OCI-LY7 (cell line): ENCODE measurements at regions not wholly inside any gene's neighbourhood (a gene's known extent, or its start where the extent isn't known, plus 50 kb on each side); places are given as distances from the start of the nearest gene placed in this dataset.

Experiments used
- BruUV-seq: library from RNA; stranded (reverse); fragments of 400-500 nt; replicated peaks from 2 replicates; lab custom pipeline; 2021; lab: Mats Ljungman, UMichigan
- CTCF ChIA-PET: fragments of 300-600 bp; sonication (Branson Sonifier 250); formaldehyde crosslinking; loops from one replicate; lab custom pipeline; 2022; ENCODE audit warnings: antibody characterized with exemption; ENCODE audit not compliant: unreplicated experiment; lab: Charles Lee
- POLR2A ChIA-PET: fragments of 300-600 bp; sonication (Branson Sonifier 250); formaldehyde crosslinking; loops from one replicate; lab custom pipeline; 2022; ENCODE audit warnings: antibody characterized with exemption; lab: Charles Lee
- DNase-seq: peaks from one replicate; pipeline ENCODE4 v3.0.0-alpha.2; 2015; ENCODE audit warnings: low spot score
- H2AFZ ChIP-seq: fragments of 200-600 bp; sonication (generic), shearing (Covaris generic); 2 replicates; pipeline ENCODE4 v1.6.1; 2014; ENCODE audit warnings: mild to moderate bottlenecking, antibody characterized with exemption, low read length, moderate library complexity
- H3K27ac ChIP-seq: fragments of 200-600 bp; sonication (generic); 2 replicates; pipeline ENCODE4 v1.5.1; 2014; ENCODE audit warnings: mixed run types, low read depth, mild to moderate bottlenecking, moderate library complexity, low read length, inconsistent platforms; ENCODE audit not compliant: poor library complexity, severe bottlenecking
- H3K36me3 ChIP-seq: fragments of 200-600 bp; sonication (generic); 2 replicates; pipeline ENCODE4 v1.6.1; 2014; ENCODE audit warnings: mild to moderate bottlenecking, antibody characterized with exemption, low read length, moderate library complexity, mixed read lengths; ENCODE audit not compliant: insufficient read depth
- H3K4me1 ChIP-seq: fragments of 200-600 bp; sonication (generic); 2 replicates; pipeline ENCODE4 v1.5.1; 2014; ENCODE audit warnings: mild to moderate bottlenecking, low read length; ENCODE audit not compliant: insufficient read depth, poor library complexity, severe bottlenecking
- H3K4me2 ChIP-seq: fragments of 200-600 bp; sonication (generic); 2 replicates; pipeline ENCODE4 v1.6.1; 2014; ENCODE audit warnings: mild to moderate bottlenecking, low read length
- H3K4me3 ChIP-seq: fragments of 200-600 bp; sonication (generic); 2 replicates; pipeline ENCODE4 v1.5.1; 2014; ENCODE audit warnings: mild to moderate bottlenecking, low read depth, low read length; ENCODE audit not compliant: poor library complexity, severe bottlenecking
- H3K79me2 ChIP-seq: fragments of 200-600 bp; sonication (generic); 2 replicates; pipeline ENCODE4 v1.6.1; 2016; ENCODE audit warnings: low read depth, mild to moderate bottlenecking, low read length, moderate library complexity, mixed read lengths; ENCODE audit not compliant: insufficient read depth
- H3K9me2 ChIP-seq: fragments of 200-600 bp; sonication (generic); 2 replicates; pipeline ENCODE4 v1.6.1; 2016; ENCODE audit warnings: mild to moderate bottlenecking, low read length, mixed read lengths; ENCODE audit not compliant: insufficient read depth
- H3K9me3 ChIP-seq: fragments of 200-600 bp; sonication (generic); 2 replicates; pipeline ENCODE4 v1.6.1; 2014; ENCODE audit warnings: mild to moderate bottlenecking, mixed run types, low read length, mixed read lengths
- H4K20me1 ChIP-seq: fragments of 200-600 bp; sonication (generic); 2 replicates; pipeline ENCODE4 v1.6.1; 2014; ENCODE audit warnings: mild to moderate bottlenecking, antibody characterized with exemption, low read length, moderate library complexity, mixed read lengths; ENCODE audit not compliant: insufficient read depth
- EZH2phosphoT487 ChIP-seq: fragments of 200-600 bp; sonication (generic); IDR thresholded peaks from 2 replicates; pipeline ENCODE4 v1.6.1; 2018; ENCODE audit warnings: low read depth, borderline replicate concordance, mild to moderate bottlenecking, mixed run types, antibody characterized with exemption, low read length, moderate library complexity, mixed read lengths
- intact Hi-C: fragments of 100-400 bp; cut with micrococcal nuclease; formaldehyde crosslinking; loops from one replicate; pipeline ENCODE4 v1.10.0; 2022; ENCODE audit not compliant: unreplicated experiment
- TF ChIP-seq, protein P1 (sequence below): fragments of 200-600 bp; sonication (generic); conservative IDR thresholded peaks from 2 replicates; pipeline ENCODE4 v1.5.1; 2014; ENCODE audit warnings: mild to moderate bottlenecking, antibody characterized with exemption, low read length, moderate library complexity, mixed read lengths

DNA sequence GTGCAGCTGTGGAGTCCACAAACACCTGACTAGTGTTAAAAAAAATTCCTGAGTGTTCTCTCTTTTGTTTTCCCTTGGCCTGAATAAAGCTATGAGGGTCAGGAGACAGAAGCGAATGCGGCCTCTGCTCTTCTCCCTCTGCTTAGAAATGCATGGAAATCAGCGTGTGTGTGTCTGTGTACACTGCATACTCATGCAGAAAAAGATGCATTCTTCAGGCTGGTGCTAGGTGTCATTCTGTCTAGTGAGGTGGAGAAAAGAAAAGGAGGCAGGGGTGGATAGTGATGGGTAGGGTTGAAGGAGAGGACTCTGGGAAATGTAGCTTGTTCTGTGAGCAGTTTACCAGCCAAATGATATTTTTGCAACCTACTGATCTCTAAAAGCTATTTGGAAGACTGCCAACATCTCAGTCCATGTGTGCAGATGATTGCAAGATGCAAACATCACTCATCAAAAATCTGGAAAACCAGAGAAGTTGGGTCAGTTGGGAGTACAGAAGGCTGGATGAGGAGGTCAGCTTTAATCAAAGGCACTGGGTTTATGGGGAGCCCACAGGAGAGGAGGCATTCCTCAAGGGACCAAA lies 177.7 kb downstream of the INSIG2 start:
- no peak for DNase-seq
- ChIA-PET POLR2A (no interaction called here), CTCF (no interaction called here)
- no peaks in the 10 kb centered on the region for H4K20me1 ChIP-seq
- H3K79me2 ChIP-seq = no peaks in the 10 kb centered on the region
- BruUV-seq = no TSS peak
- no peak overlapping the region for H3K4me3 ChIP-seq
- intact Hi-C loops = no loop called here
- no peak overlapping the region for H3K4me2 ChIP-seq
- no peaks in the 10 kb centered on the region for H3K4me1 ChIP-seq
- no peak overlapping the region for H3K27ac ChIP-seq
- no peak overlapping the region for H2AFZ ChIP-seq
- H3K36me3 ChIP-seq = no peaks in the 10 kb centered on the region
- H3K9me3 ChIP-seq = no peaks in the 10 kb centered on the region
- TF ChIP-seq EZH2phosphoT487 = no peak
- TF ChIP-seq, protein P1, sequence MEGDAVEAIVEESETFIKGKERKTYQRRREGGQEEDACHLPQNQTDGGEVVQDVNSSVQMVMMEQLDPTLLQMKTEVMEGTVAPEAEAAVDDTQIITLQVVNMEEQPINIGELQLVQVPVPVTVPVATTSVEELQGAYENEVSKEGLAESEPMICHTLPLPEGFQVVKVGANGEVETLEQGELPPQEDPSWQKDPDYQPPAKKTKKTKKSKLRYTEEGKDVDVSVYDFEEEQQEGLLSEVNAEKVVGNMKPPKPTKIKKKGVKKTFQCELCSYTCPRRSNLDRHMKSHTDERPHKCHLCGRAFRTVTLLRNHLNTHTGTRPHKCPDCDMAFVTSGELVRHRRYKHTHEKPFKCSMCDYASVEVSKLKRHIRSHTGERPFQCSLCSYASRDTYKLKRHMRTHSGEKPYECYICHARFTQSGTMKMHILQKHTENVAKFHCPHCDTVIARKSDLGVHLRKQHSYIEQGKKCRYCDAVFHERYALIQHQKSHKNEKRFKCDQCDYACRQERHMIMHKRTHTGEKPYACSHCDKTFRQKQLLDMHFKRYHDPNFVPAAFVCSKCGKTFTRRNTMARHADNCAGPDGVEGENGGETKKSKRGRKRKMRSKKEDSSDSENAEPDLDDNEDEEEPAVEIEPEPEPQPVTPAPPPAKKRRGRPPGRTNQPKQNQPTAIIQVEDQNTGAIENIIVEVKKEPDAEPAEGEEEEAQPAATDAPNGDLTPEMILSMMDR = no peak
- H3K9me2 ChIP-seq = no peaks in the 10 kb centered on the region

- no peak overlapping the region for H3K27ac ChIP-seq
- CTCF ChIA-PET = no interaction called here
- H3K4me2 ChIP-seq = no peak overlapping the region
- no peaks in the 10 kb centered on the region for H3K9me3 ChIP-seq
- no peaks in the 10 kb centered on the region for H3K4me1 ChIP-seq
- no peak for DNase-seq
- no TSS peak for BruUV-seq
- H3K79me2 ChIP-seq = no peaks in the 10 kb centered on the region
- no peak overlapping the region for H2AFZ ChIP-seq
- intact Hi-C loops = no loop called here
- POLR2A ChIA-PET = no interaction called here
- no peaks in the 10 kb centered on the region for H3K36me3 ChIP-seq
- no peaks in the 10 kb centered on the region for H3K9me2 ChIP-seq
- no peaks in the 10 kb centered on the region for H4K20me1 ChIP-seq
- H3K4me3 ChIP-seq = no peak overlapping the region
- TF ChIP-seq, protein P1 = no peak
- no peak for TF ChIP-seq EZH2phosphoT487
Observed at GRCh38 chr2:118264232-118264990, 176.1 kb downstream of the INSIG2 start.

GRCh38 chr2:118257696-118258095 lies 169.4 kb downstream of the INSIG2 start:
- ChIA-PET CTCF (no interaction called here), POLR2A (no interaction called here)
- Histone ChIP-seq H4K20me1 (no peaks in the 10 kb centered on the region), H3K4me3 (no peak overlapping the region), H3K4me1 (no peaks in the 10 kb centered on the region), H3K79me2 (no peaks in the 10 kb centered on the region), H3K4me2 (no peak overlapping the region), H2AFZ (no peak overlapping the region), H3K27ac (no peak overlapping the region), H3K36me3 (no peaks in the 10 kb centered on the region), H3K9me3 (no peaks in the 10 kb centered on the region), H3K9me2 (no peaks in the 10 kb centered on the region)
- no TSS peak for BruUV-seq
- no peak for TF ChIP-seq EZH2phosphoT487
- TF ChIP-seq, protein P1 = no peak
- no peak for DNase-seq
- intact Hi-C loops = no loop called here
